HG03558 (cell line): ENCODE measurements at regions not wholly inside any gene's neighbourhood (a gene's known extent, or its start where the extent isn't known, plus 50 kb on each side); places are given as distances from the start of the nearest gene placed in this dataset.

Experiments
- ATAC-seq: cut with Tn5 transposase; IDR thresholded peaks from one replicate; pipeline ENCODE4 v1.9.1; 2021; ENCODE audit warnings: moderate number of reproducible peaks; ENCODE audit not compliant: unreplicated experiment; ENCODE audit errors: extremely low read depth

DNA sequence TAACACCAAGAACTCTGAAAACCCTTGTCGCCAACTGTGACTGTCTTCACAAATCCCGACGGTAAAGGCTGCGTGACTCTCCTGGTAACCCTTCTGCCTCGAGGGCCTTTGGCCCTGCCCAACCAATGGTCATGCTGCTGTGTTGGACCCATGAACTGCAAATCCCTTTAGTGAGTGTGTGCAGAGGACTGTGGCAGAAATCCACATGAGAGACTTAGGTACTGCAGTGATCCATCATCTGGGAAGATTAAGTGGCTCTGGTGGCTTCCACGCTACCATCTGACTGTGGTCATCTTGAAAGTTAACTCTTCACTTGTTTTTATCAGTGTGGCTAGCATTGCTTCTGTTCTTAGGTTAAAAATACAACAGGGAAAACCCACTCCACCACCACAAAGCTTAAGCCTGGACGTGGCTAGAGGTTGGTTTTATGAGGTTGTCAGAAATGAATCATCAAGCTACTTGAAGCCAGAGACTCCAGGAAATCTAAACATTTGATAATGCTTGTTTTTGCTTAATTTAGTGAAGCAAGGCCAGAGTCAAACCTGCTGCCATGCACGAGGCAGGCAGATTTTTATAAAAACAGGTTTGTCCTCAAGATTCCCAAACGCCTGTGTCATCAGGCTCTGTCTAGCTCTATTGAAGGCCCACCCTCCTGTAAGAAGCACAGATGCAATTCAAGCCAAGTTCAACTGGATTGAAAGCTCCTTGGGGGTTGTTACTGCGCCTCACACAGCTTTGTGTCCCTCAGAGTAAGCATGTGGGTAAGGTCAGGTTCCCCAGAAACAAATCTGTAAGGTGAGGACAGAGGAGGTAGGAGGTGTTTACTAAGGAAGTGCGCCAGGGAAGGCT lies 52.7 kb upstream of the ERCC6L2 start:
- ATAC-seq = peak; percentile 82

DNA sequence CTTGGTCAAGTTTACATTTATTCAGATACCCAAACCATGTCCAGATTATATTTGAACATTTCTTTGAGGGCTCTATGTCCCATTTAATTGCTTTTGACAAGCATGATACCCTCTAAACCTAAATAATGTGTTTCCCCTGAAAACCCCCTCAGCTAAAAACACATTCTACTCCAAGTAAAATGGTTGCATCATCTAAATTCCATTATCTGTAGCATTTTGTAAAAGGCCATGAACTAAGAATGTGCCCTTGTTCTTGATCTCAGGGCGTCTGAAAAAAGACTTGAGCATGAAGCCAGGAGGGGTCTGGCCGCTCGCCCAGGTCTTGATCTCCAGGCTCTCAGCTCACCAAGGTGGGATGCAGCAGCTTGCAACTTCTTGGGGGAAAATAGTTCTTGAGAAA lies 53.5 kb upstream of the ERCC6L2 start:
- no peak for ATAC-seq

DNA sequence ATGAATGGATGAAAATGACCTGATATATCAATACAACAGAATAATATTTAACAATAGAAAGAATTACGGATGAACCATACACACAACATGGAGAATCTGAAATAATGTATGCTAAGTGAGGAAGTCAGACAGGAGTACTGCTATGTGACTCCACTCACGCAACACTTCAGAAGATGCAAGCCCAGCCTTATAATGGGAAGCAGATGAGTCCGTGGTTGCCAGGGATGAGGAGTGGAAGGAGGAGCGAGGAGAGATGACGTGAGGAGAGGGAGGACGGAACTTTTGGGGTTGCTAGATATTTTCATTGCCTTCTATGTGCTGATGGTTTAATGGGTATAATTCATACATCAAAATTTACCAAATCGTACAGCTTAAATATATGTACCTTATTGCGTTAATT lies 55.4 kb upstream of the ERCC6L2 start:
- no peak for ATAC-seq

- ATAC-seq = no peak
Observed at GRCh38 chr9:95819636-95820035, 55.9 kb upstream of the ERCC6L2 start.

DNA sequence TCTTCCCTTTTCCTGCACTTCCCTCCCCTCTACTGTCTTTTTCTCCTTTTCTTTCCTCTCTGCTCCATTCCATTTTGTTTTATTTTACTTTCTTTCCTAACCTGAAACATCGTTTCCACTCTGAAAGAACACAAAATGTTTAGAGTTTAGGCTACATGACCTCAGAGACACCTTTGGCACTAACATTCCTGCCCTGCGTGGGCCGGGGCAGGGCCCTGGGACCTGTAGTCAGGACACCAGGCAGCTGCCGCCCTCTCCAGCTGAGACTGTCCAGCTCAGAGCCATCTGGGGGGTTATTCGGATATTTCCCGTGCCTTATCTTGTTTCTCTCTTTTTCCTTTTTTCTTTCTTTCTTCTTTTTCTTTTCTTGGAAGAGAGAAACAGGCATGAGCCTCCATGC lies 58.3 kb upstream of the ERCC6L2 start:
- no peak for ATAC-seq

DNA sequence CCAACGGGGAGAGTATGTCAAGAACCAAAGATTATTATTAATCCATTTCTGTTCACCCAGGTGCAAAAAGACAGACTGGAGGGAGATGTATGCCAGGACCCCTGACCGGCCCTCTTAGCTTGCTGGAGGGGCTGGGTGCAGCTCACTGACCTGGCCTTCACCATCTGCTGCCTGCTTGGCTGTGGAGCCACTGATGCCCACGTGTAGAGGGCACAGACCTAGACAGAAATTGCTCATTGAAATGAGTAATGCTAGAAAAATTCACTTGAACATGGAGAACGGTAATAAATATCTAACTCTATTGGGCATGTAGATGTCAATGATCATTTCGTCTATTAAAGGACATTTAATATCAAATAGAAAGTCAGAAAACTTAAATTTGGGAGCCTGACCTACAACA lies 58.8 kb upstream of the ERCC6L2 start:
- ATAC-seq = no peak

DNA sequence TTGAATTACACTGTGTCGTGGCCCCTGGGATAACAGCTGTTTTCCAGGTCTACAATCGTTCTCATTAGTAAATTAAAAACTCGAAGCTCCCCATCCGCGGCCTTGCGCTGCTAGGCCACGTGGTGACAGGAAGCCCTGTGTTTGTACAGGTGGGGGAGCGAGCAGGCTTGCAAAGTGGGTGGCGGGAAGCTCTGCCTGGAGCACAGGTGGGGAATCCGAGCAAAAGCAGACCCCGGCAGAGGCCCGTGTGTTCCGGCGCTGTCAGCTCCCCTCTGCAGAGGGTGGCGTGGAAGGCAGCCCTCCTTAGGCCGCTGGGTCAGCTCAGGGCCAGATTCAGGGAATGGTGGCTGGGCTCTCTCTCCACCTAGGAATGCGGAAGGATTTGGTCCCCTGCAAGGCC lies 59.5 kb upstream of the ERCC6L2 start:
- no peak for ATAC-seq

DNA sequence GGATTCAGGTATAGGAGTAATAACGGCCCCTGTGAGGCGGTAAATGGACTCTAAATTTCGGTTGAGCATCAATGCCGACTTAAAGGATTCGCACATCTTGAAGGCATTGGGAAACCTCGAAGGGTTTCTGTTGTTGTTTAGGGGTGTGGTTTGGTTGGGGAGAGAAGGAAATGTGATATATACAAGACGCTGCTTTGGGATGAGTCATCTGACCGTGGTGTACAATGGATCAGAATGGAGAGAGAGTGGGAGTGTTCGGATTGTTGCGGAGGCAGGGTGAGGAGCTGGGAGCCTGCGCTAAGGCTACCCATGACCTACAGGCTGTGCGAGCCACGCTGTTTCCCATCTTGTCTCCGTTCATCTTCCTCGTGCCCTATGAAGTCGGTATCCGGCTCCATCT lies 60.4 kb upstream of the ERCC6L2 start:
- ATAC-seq = no peak

DNA sequence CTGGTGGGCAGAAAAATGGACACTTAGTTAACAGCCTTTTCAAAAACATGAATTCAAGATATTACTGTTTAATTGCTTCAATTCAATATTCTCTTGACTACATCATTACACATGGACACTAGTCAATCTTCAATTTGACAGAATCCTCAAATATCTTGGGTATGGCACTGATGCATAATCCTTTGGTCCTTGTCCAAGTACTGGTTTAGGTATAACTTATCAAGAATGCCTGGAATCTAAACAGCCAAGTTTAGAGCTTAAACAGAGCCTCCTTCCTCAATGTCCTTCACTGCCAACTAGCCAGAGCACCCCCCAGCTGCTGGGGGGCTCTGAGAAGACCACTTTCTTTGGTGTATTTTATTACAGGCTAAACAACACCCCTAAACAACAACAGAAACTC lies 61.6 kb upstream of the ERCC6L2 start:
- ATAC-seq = no peak

DNA sequence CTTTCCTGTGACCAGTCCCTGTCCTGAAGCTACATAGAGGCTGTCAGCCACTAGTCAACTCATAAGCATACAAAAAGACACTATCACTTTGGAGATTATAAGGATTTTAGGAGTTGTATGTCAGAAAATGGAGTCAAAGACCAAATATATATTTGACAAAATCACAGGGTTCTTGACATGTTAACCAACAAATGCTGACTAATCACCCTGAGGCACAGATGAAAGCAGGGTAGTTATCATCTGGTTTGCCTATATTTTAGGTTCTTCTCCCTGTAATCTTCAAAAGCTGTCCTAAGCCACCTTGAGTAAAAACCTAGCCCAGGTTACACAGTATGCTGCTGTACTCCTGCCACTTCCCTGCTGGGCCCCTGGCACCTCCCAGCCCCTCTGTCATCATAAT lies 64.7 kb upstream of the ERCC6L2 start:
- ATAC-seq = no peak

- no peak for ATAC-seq
Observed at GRCh38 chr9:95810133-95810532, 65.4 kb upstream of the ERCC6L2 start.

DNA sequence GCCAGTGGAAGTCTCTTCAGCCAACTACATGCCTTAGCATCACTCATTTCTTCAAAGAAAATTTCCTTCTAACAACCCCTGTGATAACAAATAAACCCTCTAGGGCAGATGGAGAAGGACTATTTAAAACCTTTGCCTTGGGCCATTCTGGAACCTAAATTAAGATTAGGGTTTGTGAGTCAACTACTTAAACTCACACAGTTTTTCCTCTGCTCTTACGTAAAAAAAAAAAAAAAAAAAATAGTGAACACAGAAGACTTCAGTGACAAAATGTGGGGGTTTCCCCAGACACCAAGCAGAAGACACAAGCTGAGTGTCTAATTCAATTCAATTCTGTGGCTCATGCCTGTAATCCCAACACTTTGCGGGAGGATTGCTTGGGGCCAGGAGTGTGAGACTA lies 65.8 kb upstream of the ERCC6L2 start:
- no peak for ATAC-seq

DNA sequence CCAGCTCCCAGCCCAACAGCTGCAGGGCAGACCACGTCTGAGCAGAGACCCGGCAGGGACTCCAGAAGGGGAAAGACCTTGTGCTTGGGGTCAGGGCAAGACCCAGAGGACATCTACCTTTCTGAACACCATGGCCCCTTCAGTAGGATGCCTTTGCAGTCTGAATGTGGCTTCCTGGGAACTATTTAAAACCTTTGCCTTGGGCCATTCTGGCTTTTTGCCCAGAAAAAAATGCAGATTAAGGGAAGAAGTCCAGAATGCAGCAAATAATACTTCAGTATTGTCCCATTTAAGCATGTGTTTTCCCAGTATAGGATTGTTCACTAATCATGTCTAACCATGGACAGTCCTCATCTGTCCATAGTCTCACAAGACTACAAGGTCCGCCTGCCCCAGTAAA lies 67.5 kb upstream of the ERCC6L2 start:
- no peak for ATAC-seq

DNA sequence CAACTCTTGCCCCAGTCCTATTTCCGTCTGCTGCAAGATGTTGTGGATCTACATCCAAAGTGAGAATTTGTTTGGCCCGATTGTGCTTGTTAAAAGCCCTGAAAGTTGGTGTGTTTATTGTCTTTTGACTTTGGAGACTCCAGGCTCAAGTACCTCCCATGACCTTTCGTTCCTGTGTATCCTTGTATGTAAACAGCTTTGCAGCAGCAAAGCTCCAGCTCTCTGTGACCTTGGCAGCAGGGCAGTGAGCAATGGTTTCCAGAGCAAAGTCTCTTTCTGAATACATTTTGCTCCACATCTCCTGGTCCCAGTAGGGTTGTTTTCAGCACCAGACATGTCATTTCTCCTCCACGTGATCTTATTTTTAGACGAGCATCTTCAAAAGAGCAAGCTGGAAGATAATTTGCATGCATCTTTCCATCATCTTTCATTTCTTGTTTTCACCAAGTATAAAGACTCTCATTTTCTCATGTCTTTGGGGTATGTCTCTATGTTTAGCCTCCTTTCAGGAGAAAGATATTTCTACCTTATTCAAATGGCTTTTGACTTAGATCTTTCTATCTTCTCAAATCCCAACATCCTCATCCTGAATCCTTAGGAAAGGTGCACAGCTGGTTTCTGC lies 68.1 kb upstream of the ERCC6L2 start:
- ATAC-seq = no peak

DNA sequence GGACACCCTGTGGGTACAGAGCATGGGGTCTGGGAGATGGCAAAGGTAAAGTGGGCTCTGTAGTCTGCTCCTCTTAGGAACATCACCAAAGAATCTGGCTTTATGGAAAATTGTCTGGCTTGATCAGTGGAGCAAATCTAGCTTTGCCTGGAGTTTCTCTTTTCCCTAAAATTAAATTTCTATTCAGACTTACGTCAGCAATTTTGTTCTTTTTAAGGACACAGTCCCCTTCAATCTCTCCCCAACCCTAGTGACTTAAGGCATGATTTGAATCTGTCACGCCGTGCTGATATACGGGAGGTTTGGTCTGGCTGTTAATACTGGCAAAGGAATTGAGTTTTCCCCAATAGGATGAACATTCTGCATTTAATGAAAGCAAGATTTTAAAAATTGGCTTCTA lies 72.3 kb upstream of the ERCC6L2 start:
- no peak for ATAC-seq

DNA sequence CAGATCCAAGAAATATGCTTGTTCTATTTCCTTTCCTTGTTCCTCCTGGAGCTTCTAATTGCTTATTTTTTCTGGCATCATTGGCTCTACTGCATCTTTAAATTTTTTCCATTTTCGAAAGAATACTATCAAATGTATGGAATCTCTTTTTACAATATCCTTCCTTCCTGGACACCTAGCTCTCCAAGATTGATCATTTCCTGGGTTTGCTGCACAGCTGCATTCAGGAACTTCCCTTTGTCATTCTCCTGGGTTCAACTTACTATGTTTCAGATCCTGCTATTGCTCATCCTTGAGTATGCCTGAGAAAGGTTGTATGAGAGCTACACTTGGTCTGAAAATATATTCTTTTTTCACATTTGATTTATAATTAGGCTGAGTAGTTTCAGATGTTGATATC lies 73.7 kb upstream of the ERCC6L2 start:
- ATAC-seq = no peak

GRCh38 chr9:95796029-95796428 lies 79.5 kb upstream of the ERCC6L2 start:
- no peak for ATAC-seq

- no peak for ATAC-seq
Observed at GRCh38 chr9:95793924-95794828, 81.3 kb upstream of the ERCC6L2 start.

GRCh38 chr9:95791695-95792094 lies 83.8 kb upstream of the ERCC6L2 start:
- no peak for ATAC-seq

GRCh38 chr9:95791286-95791685 lies 84.2 kb upstream of the ERCC6L2 start:
- no peak for ATAC-seq

DNA sequence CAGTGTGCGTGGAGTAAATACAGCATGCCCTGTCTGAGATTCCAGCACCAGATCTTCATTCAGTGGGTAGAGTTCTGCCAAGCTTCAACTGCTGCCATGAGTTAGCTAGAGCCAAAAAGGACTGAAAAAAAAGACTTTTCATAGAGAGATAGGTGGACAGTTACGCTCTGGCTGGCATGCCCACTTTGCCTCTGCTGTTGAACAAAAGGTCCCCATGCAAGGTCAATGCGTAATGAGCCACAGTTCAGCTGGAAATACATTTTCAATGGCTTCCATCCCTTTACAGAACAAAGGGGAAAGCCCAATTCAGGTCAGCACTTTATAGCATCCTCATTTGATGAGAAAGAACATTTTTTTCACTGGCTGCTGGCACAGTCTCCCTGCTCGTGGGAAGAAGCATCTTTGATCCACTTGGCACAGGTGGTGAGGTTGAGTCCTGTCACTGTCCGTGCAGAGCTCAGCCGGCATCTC lies 86.9 kb upstream of the ERCC6L2 start:
- ATAC-seq = no peak
